ENCODE measurements at regions not wholly inside any gene's neighbourhood (a gene's known extent, or its start where the extent isn't known, plus 50 kb on each side); places are given as distances from the start of the nearest gene placed in this dataset.

DNA sequence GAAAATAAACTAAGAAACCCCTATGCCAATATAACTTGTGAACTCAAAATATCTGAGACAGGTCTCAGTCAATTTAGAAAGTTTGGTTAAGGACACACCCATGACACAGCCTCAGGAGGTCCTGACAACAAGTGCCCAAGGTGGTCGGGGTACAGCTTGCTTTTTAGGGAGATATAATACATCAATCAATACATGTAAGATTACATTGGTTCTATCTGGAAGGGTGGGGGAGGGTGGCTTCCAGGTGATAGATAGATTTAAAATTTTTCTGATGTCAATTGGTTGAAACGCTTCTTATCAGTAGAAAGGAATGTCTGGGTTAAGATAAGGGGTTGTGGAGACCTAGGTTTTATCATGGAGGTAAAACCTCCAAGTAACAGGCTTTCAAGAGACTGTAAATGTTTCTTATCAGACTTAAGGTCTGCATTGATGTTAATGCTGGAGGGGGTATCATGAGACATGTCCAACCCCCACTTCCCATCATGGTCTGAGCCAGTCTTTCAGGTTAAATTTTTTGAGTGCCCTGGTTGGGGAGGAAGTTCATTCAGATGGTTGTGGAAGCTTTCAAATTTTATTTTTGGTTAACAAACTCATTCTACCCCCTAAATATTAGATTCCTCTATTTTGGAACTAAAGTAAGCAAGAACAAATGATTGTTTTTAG is 82.0 kb upstream of the RASSF8 start:
- no peak for TF ChIP-seq CREB1 (IDR thresholded peaks at IDR 0.05; ENCODE audit: low read depth)

DNA sequence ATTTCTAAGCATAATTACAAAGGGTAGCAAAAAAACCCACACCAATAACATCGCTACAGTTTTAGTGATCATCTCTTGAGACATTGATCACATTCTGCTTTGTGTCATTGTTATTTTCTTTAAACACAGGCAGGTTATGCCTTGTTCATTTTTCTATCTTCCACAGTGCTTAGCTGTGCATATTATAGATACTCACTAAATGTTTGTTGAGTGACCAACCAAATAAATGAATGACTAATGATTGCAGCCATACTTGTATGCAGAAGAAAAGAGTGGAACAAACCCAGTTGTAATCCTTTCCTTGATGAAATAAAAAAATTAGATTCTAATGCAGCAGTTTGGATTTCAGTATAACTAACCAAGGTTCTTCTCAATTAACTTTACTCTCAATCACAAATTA is 81.0 kb upstream of the RASSF8 start:
- TF ChIP-seq TAF1 (IDR thresholded peaks at IDR 0.05; ENCODE audit: low read depth) (no peak), TEAD4 (IDR thresholded peaks at IDR 0.05) (no peak)
- TF ChIP-seq, protein P1, sequence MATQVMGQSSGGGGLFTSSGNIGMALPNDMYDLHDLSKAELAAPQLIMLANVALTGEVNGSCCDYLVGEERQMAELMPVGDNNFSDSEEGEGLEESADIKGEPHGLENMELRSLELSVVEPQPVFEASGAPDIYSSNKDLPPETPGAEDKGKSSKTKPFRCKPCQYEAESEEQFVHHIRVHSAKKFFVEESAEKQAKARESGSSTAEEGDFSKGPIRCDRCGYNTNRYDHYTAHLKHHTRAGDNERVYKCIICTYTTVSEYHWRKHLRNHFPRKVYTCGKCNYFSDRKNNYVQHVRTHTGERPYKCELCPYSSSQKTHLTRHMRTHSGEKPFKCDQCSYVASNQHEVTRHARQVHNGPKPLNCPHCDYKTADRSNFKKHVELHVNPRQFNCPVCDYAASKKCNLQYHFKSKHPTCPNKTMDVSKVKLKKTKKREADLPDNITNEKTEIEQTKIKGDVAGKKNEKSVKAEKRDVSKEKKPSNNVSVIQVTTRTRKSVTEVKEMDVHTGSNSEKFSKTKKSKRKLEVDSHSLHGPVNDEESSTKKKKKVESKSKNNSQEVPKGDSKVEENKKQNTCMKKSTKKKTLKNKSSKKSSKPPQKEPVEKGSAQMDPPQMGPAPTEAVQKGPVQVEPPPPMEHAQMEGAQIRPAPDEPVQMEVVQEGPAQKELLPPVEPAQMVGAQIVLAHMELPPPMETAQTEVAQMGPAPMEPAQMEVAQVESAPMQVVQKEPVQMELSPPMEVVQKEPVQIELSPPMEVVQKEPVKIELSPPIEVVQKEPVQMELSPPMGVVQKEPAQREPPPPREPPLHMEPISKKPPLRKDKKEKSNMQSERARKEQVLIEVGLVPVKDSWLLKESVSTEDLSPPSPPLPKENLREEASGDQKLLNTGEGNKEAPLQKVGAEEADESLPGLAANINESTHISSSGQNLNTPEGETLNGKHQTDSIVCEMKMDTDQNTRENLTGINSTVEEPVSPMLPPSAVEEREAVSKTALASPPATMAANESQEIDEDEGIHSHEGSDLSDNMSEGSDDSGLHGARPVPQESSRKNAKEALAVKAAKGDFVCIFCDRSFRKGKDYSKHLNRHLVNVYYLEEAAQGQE (IDR thresholded peaks at IDR 0.05; ENCODE audit: low read depth), result no peak

DNA sequence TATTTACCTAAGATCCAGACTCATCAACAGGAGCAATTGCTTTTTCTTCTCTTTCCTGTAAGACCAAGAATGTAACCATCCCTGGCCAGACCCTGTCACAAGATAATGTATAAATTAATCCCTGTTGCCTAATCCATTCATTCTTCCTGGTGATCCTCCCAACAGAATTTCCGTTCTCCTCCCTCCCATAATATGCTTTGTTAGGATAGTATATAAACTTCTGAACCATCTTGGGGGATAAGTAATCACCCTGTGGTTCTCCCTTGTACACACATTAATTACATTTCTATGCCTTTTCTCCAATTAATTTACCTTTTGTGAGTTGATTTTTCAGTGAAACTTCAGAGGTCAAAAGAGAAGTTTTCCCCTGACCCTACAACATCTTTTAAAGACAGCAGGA is 76.2 kb upstream of the RASSF8 start:
- TF ChIP-seq EGR1 (IDR thresholded peaks at IDR 0.05) (no peak), ZBTB7A (IDR thresholded peaks at IDR 0.05; ENCODE audit: low read depth) (no peak), EP300 (IDR thresholded peaks at IDR 0.05; ENCODE audit: borderline replicate concordance) (no peak), NFIC (IDR thresholded peaks at IDR 0.05) (no peak), CEBPB (IDR thresholded peaks at IDR 0.05) (no peak)

DNA sequence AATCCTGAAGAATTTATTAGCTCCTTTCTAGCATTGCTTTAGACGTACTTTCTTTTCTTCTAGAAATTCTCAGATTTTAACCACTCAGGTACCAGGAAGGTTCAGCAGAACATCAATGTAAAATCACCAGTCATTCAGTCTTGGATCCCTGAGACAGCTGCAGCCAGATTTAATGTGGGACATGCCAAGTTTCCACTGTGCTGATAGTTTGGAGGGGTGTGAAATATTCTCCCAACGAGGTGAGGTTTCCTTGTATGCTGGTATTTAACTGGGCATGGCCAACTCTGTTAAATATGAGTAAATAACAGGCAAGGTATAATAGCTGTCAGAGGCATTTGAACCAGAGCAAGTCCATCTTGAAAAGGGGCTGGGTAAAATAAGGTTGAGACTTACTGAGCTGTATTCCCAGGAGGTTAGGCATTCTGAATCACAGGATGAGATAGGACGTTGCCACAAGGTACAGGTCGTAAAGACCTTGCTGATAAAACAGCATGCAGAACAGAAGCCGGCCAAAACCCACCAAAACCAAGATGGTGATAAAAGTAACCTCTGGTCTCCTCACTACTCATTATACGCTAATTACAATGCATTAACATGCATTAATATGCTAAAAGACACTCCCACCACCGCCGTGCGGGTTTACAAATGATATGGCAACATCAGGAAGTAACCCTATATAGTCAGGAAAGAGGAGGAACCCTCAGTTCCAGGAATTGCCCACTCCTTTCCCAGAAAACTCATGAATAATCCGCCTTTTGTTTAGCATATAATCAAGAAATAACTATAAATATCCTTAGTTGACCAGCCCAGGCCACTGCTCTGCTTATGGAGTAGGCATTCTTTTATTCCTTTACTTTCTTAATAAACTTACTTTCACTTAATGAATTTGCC is 75.2 kb upstream of the RASSF8 start:
- TF ChIP-seq, protein P2, sequence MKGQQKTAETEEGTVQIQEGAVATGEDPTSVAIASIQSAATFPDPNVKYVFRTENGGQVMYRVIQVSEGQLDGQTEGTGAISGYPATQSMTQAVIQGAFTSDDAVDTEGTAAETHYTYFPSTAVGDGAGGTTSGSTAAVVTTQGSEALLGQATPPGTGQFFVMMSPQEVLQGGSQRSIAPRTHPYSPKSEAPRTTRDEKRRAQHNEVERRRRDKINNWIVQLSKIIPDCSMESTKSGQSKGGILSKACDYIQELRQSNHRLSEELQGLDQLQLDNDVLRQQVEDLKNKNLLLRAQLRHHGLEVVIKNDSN (IDR thresholded peaks at IDR 0.05), result no peak
- TF ChIP-seq, protein P1 (IDR thresholded peaks at IDR 0.05; ENCODE audit: low read depth), result no peak
- TF ChIP-seq TAF1 (IDR thresholded peaks at IDR 0.05; ENCODE audit: low read depth) (no peak), YY1 (IDR thresholded peaks at IDR 0.05; ENCODE audit: low read depth) (no peak), FOXM1 (IDR thresholded peaks at IDR 0.05; ENCODE audit: borderline replicate concordance, low read depth) (no peak), TEAD4 (IDR thresholded peaks at IDR 0.05) (no peak), ZBTB7A (IDR thresholded peaks at IDR 0.05; ENCODE audit: low read depth) (no peak), NFIC (IDR thresholded peaks at IDR 0.05) (no peak), CREB1 (IDR thresholded peaks at IDR 0.05; ENCODE audit: low read depth) (no peak), EGR1 (IDR thresholded peaks at IDR 0.05) (no peak)
- TF ChIP-seq, protein P3, sequence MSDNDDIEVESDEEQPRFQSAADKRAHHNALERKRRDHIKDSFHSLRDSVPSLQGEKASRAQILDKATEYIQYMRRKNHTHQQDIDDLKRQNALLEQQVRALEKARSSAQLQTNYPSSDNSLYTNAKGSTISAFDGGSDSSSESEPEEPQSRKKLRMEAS (IDR thresholded peaks at IDR 0.05), result no peak

DNA sequence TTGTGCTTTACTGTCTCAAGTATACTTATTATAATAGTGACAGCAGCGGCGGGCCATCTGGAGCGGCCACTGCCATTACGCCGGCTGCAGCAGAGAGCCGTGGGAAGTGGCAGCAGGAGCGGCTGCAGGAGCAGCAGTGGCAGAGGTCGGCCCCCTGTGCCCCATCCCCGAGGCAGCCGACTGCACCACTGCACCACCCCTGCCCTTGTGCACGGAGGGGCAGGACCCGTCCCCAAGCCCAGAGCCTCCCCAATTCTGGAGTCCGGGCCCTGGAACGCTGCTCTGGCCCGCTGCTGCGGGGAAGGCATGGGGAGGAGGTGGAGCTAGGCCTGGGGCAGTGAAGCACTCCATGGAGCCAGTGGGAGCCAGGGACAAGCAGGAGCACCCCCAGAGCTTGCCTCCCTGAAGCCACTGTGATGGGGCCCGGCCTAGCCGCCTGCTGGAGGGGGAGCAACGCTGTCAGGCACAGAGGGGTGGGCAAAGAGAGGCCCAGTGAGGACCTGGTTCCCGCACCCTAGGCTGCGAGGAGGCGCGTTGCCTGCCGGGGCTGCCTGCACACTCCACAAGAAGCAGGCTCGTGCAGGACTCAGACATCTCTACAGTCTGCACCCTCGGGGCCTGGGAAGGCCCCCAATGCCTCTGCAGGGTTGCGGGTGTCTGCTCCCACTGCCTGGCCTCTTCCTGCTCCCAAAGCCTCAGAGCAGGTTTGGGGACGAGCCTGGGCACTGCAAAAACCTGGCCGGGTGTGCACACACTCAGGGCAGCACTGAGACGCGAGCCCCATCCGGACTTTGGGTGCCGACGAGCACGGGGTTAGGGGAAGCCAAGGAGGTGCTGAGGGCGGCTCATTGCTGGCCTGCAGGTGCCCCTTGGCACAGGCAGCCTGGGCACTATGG is 74.2 kb upstream of the RASSF8 start:
- TF ChIP-seq FOXM1 (IDR thresholded peaks at IDR 0.05; ENCODE audit: borderline replicate concordance, low read depth), result no peak
- TF ChIP-seq, protein P3 (IDR thresholded peaks at IDR 0.05), result no peak
- TF ChIP-seq, protein P2 (IDR thresholded peaks at IDR 0.05), result no peak
- TF ChIP-seq CREB1 (IDR thresholded peaks at IDR 0.05; ENCODE audit: low read depth), result no peak
- TF ChIP-seq RAD21 (IDR thresholded peaks at IDR 0.05; ENCODE audit: low read depth), result no peak
- no peak for TF ChIP-seq ZBTB7A (IDR thresholded peaks at IDR 0.05; ENCODE audit: low read depth)
- no peak for TF ChIP-seq TEAD4 (IDR thresholded peaks at IDR 0.05)
- no peak for TF ChIP-seq YY1 (IDR thresholded peaks at IDR 0.05; ENCODE audit: low read depth)
- no peak for TF ChIP-seq EGR1 (IDR thresholded peaks at IDR 0.05)
- no peak for TF ChIP-seq NFIC (IDR thresholded peaks at IDR 0.05)
- TF ChIP-seq CEBPB (IDR thresholded peaks at IDR 0.05), result no peak
- TF ChIP-seq EP300 (IDR thresholded peaks at IDR 0.05; ENCODE audit: borderline replicate concordance), result no peak
- no peak for TF ChIP-seq TCF12 (IDR thresholded peaks at IDR 0.05; ENCODE audit: low read depth)
- TF ChIP-seq, protein P1 (IDR thresholded peaks at IDR 0.05; ENCODE audit: low read depth), result no peak
- TF ChIP-seq TAF1 (IDR thresholded peaks at IDR 0.05; ENCODE audit: low read depth), result no peak
